ENCODE measurements at regions not wholly inside any gene's neighbourhood (a gene's known extent, or its start where the extent isn't known, plus 50 kb on each side); places are given as distances from the start of the nearest gene placed in this dataset.

DNA sequence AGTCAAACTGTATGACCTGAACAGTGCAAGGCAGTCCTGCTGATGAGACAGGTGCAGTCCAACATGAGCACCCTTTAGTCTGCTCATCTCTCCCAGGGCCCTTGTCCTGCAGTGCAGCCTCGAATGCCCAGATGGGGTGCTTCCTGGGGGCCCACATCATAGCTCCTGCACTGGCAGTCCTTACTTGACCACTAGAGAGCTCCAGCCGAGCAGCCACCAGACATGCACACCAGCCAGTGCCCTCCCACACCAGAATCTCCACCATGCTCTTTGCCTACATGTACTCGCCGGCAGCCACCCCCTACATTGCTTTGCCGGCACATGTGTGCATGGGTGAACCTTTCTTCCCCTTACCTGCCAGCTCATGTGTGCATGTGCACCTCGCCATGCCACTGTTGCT lies 188.8 kb upstream of the GULP1 start:
- no peaks in the 10 kb centered on the region for H3K36me3 ChIP-seq (ENCODE audit: insufficient read depth, low read length, poor library complexity, severe bottlenecking)
- no peaks in the 10 kb centered on the region for H3K27me3 ChIP-seq (replicated peaks; ENCODE audit: insufficient read depth, low read depth, low read length, poor library complexity)
- H3K27ac ChIP-seq (ENCODE audit: low read depth, low read length, poor library complexity, severe bottlenecking): no peak overlapping the region
- no peak for TF ChIP-seq EZH2 (IDR thresholded peaks at IDR 0.05; ENCODE audit: borderline replicate concordance, low read depth, low read length, poor library complexity, severe bottlenecking)
- TF ChIP-seq, protein P1, sequence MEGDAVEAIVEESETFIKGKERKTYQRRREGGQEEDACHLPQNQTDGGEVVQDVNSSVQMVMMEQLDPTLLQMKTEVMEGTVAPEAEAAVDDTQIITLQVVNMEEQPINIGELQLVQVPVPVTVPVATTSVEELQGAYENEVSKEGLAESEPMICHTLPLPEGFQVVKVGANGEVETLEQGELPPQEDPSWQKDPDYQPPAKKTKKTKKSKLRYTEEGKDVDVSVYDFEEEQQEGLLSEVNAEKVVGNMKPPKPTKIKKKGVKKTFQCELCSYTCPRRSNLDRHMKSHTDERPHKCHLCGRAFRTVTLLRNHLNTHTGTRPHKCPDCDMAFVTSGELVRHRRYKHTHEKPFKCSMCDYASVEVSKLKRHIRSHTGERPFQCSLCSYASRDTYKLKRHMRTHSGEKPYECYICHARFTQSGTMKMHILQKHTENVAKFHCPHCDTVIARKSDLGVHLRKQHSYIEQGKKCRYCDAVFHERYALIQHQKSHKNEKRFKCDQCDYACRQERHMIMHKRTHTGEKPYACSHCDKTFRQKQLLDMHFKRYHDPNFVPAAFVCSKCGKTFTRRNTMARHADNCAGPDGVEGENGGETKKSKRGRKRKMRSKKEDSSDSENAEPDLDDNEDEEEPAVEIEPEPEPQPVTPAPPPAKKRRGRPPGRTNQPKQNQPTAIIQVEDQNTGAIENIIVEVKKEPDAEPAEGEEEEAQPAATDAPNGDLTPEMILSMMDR (conservative IDR thresholded peaks at IDR 0.05; ENCODE audit: low read depth, low read length): no peak
- intact Hi-C loops (cut with micrococcal nuclease; ENCODE audit: unreplicated experiment): no loop called here
- DNase-seq (ENCODE audit: low spot score): no peak
- ChIA-PET CTCF (no interaction called here), POLR2A (ENCODE audit: low non-redundant PET) (no interaction called here)
- no peaks in the 10 kb centered on the region for H3K4me1 ChIP-seq (ENCODE audit: insufficient read depth, low read length, poor library complexity, severe bottlenecking)
- no TSS peak for BruUV-seq (replicated peaks)
- H3K4me3 ChIP-seq (ENCODE audit: low read depth, low read length, poor library complexity, severe bottlenecking): no peak overlapping the region
- no peaks in the 10 kb centered on the region for H3K9me3 ChIP-seq (ENCODE audit: low read depth, low read length, poor library complexity, severe bottlenecking)

DNA sequence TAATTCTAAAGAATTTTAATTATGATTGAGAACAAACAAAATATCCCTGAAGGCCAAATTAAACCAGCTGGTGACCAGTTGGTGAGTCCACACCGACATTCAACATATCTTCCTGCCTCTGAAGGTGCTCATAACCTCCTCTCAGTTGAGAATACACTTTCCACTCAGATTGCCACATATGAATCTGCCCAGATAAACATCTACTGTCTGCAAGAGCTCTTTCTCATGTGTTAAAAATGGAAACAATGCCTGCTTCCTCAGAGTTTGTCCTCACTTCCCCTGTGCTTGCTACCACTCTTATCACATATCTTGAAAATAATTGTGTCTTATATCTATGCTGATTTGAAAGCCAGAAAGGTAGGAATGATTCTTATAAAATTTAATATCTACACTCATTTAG lies 177.7 kb upstream of the GULP1 start:
- no peaks in the 10 kb centered on the region for H3K27me3 ChIP-seq (replicated peaks; ENCODE audit: insufficient read depth, low read depth, low read length, poor library complexity)
- ChIA-PET POLR2A (ENCODE audit: low non-redundant PET) (no interaction called here), CTCF (no interaction called here)
- no peak overlapping the region for H3K4me3 ChIP-seq (ENCODE audit: low read depth, low read length, poor library complexity, severe bottlenecking)
- intact Hi-C loops (cut with micrococcal nuclease; ENCODE audit: unreplicated experiment): no loop called here
- TF ChIP-seq, protein P1 (conservative IDR thresholded peaks at IDR 0.05; ENCODE audit: low read depth, low read length): no peak
- no peak for TF ChIP-seq EZH2 (IDR thresholded peaks at IDR 0.05; ENCODE audit: borderline replicate concordance, low read depth, low read length, poor library complexity, severe bottlenecking)
- no peak for DNase-seq (ENCODE audit: low spot score)
- no peaks in the 10 kb centered on the region for H3K4me1 ChIP-seq (ENCODE audit: insufficient read depth, low read length, poor library complexity, severe bottlenecking)
- H3K27ac ChIP-seq (ENCODE audit: low read depth, low read length, poor library complexity, severe bottlenecking): no peak overlapping the region
- H3K9me3 ChIP-seq (ENCODE audit: low read depth, low read length, poor library complexity, severe bottlenecking): no peaks in the 10 kb centered on the region
- no peaks in the 10 kb centered on the region for H3K36me3 ChIP-seq (ENCODE audit: insufficient read depth, low read length, poor library complexity, severe bottlenecking)
- BruUV-seq (replicated peaks): no TSS peak

DNA sequence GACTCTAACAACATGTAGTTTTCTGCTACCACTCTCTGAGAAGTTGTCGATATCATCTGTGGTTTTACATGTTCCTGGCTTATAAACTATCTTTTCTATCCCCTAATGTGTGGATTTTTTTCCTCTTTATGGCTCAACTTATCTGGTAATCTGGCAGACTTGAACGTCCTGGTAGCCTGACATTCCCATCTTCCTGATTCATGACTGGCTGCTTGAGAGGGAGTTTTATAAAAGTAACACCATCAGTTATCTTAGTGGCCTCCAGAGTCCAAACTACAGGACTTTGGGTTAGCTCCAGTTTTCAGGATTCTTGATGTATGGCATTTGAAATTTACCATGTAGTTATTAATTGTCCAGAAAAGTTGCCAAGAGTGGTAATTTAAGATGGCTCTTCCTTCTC lies 174.0 kb upstream of the GULP1 start:
- H3K4me1 ChIP-seq (ENCODE audit: insufficient read depth, low read length, poor library complexity, severe bottlenecking): no peaks in the 10 kb centered on the region
- no peaks in the 10 kb centered on the region for H3K9me3 ChIP-seq (ENCODE audit: low read depth, low read length, poor library complexity, severe bottlenecking)
- no peak overlapping the region for H3K27ac ChIP-seq (ENCODE audit: low read depth, low read length, poor library complexity, severe bottlenecking)
- no peak for DNase-seq (ENCODE audit: low spot score)
- H3K4me3 ChIP-seq (ENCODE audit: low read depth, low read length, poor library complexity, severe bottlenecking): no peak overlapping the region
- POLR2A ChIA-PET (ENCODE audit: low non-redundant PET): no interaction called here
- CTCF ChIA-PET: no interaction called here
- no TSS peak for BruUV-seq (replicated peaks)
- TF ChIP-seq, protein P1 (conservative IDR thresholded peaks at IDR 0.05; ENCODE audit: low read depth, low read length): no peak
- no peak for TF ChIP-seq EZH2 (IDR thresholded peaks at IDR 0.05; ENCODE audit: borderline replicate concordance, low read depth, low read length, poor library complexity, severe bottlenecking)
- no peaks in the 10 kb centered on the region for H3K36me3 ChIP-seq (ENCODE audit: insufficient read depth, low read length, poor library complexity, severe bottlenecking)
- no peaks in the 10 kb centered on the region for H3K27me3 ChIP-seq (replicated peaks; ENCODE audit: insufficient read depth, low read depth, low read length, poor library complexity)
- intact Hi-C loops (cut with micrococcal nuclease; ENCODE audit: unreplicated experiment): no loop called here

Data from A673 (cell line).